ENCODE measurements at regions not wholly inside any gene's neighbourhood (a gene's known extent, or its start where the extent isn't known, plus 50 kb on each side); places are given as distances from the start of the nearest gene placed in this dataset.

GRCh38 chr4:62771983-62772557, 1571.9 kb downstream of the ADGRL3 start:
- no peaks in the 10 kb centered on the region for H3K27me3 ChIP-seq
- no peaks in the 10 kb centered on the region for H3K36me3 ChIP-seq
- H3K9me3 ChIP-seq, result no peaks in the 10 kb centered on the region
- no peak overlapping the region for H3K27ac ChIP-seq
- H3K4me1 ChIP-seq, result no peaks in the 10 kb centered on the region
- no peak for DNase-seq
- no peak overlapping the region for H3K4me3 ChIP-seq
- no peak for TF ChIP-seq POLR2A (IDR thresholded peaks at IDR 0.05)
- TF ChIP-seq, protein P1, sequence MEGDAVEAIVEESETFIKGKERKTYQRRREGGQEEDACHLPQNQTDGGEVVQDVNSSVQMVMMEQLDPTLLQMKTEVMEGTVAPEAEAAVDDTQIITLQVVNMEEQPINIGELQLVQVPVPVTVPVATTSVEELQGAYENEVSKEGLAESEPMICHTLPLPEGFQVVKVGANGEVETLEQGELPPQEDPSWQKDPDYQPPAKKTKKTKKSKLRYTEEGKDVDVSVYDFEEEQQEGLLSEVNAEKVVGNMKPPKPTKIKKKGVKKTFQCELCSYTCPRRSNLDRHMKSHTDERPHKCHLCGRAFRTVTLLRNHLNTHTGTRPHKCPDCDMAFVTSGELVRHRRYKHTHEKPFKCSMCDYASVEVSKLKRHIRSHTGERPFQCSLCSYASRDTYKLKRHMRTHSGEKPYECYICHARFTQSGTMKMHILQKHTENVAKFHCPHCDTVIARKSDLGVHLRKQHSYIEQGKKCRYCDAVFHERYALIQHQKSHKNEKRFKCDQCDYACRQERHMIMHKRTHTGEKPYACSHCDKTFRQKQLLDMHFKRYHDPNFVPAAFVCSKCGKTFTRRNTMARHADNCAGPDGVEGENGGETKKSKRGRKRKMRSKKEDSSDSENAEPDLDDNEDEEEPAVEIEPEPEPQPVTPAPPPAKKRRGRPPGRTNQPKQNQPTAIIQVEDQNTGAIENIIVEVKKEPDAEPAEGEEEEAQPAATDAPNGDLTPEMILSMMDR (IDR thresholded peaks at IDR 0.05), result no peak

DNA sequence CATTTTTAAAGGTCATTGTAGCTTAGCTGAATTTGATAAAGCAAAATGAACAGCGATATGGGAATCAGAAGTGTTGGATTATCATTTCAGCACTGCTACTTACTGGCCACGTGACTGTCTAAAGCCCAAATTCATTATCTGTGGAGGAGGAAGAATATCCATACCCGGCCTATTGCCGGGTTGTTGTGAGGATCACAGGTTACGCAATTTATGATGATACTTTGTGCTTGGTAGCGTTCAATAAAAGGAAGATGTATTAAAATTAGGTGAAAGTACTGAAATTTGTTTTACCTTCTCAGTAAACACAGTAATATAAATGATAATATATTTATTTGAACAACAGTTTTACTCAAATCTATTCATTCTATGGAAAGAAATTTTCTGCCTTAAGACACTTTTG, 1540.2 kb downstream of the ADGRL3 start:
- no peak overlapping the region for H3K27ac ChIP-seq
- no peaks in the 10 kb centered on the region for H3K36me3 ChIP-seq
- H3K27me3 ChIP-seq, result no peaks in the 10 kb centered on the region
- H3K9me3 ChIP-seq, result no peaks in the 10 kb centered on the region
- no peak overlapping the region for H3K4me3 ChIP-seq
- DNase-seq, result no peak
- H3K4me1 ChIP-seq, result no peaks in the 10 kb centered on the region
- TF ChIP-seq POLR2A (IDR thresholded peaks at IDR 0.05), result no peak

GRCh38 chr4:62717154-62717553, 1517.0 kb downstream of the ADGRL3 start:
- no peak overlapping the region for H3K4me3 ChIP-seq
- TF ChIP-seq, protein P1 (IDR thresholded peaks at IDR 0.05), result no peak
- H3K36me3 ChIP-seq, result no peaks in the 10 kb centered on the region
- no peaks in the 10 kb centered on the region for H3K27me3 ChIP-seq
- no peak for DNase-seq
- H3K4me1 ChIP-seq, result no peaks in the 10 kb centered on the region
- H3K27ac ChIP-seq, result no peak overlapping the region
- no peaks in the 10 kb centered on the region for H3K9me3 ChIP-seq

DNA sequence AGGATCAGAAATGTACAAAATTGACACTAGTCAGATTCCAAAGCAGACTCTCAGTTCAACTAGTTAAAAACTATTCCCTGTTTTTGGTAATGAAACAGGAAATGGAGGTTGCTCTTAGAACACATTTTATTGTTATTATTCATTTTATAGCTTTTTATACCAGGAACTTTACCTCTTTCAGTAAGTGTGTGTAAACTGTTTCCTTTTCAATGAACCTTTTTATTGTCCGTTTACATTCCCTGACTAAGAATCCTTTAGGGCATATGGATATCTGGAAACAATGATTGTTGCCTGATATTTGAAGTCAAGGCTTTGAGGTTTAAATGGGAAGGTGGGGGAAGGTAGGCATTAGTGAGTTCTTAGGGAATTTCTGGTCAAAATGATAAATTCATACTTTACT, 1511.4 kb downstream of the ADGRL3 start:
- TF ChIP-seq, protein P1 (IDR thresholded peaks at IDR 0.05), result no peak
- TF ChIP-seq POLR2A (IDR thresholded peaks at IDR 0.05), result no peak
- Histone ChIP-seq H3K4me1 (peaks cover 0 to 4% (median 0%) of the 10 kb centered on the region in 4 donors), H3K4me3 (no peak overlapping the region), H3K36me3 (no peaks in the 10 kb centered on the region), H3K27me3 (no peaks in the 10 kb centered on the region), H3K9me3 (no peaks in the 10 kb centered on the region), H3K27ac (no peak overlapping the region)
- no peak for DNase-seq

DNA sequence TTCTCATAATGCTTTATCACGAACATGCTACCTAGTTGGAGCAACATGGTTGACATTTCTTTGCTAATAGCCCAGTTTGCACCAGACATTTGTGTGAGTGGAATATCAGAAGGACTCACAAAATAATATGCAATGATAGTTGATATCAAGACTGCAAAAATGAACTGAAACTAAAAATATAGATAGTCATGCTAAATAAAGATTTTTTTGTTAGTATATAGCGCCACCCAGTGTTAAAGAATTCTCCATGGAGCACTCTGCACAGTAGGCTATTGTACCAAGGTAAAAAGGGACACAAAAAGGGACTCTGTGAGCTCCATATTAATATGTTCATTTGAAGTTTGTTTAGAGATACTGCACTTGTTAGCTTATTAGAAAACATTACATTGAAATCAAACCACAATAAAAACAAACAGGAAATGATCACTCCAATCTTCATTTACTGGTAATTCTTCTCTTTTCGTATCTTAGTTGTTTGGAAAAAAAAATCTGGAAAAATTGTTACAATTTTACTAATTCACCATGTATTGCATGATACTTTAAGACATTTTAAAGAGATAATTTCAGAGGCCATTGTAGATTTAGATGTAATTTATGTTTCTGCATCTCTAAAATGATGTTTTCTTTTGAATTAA, 1509.6 kb downstream of the ADGRL3 start:
- no peaks in the 10 kb centered on the region for H3K36me3 ChIP-seq
- no peaks in the 10 kb centered on the region for H3K9me3 ChIP-seq
- H3K27ac ChIP-seq, result no peak overlapping the region
- DNase-seq, result no peak
- no peaks in the 10 kb centered on the region for H3K27me3 ChIP-seq
- TF ChIP-seq, protein P1 (IDR thresholded peaks at IDR 0.05), result peak in 5 of 6 experiments; percentile 7 to 75 (median 67)
- TF ChIP-seq POLR2A (IDR thresholded peaks at IDR 0.05), result no peak
- peaks cover 0 to 4% (median 0%) of the 10 kb centered on the region in 4 donors for H3K4me1 ChIP-seq
- H3K4me3 ChIP-seq, result peak overlapping the region in 1 of 4 donors; percentile 37

- Histone ChIP-seq H3K36me3 (no peaks in the 10 kb centered on the region), H3K4me1 (peaks cover 0 to 4% (median 0%) of the 10 kb centered on the region in 4 donors), H3K9me3 (no peaks in the 10 kb centered on the region), H3K27me3 (no peaks in the 10 kb centered on the region), H3K27ac (no peak overlapping the region), H3K4me3 (no peak overlapping the region)
- TF ChIP-seq POLR2A (IDR thresholded peaks at IDR 0.05), result no peak
- TF ChIP-seq, protein P1 (IDR thresholded peaks at IDR 0.05), result no peak
- no peak for DNase-seq
Observed at GRCh38 chr4:62706423-62706822, 1506.3 kb downstream of the ADGRL3 start.

Measured in Peyer's patch (tissue), 4 donors.